K562 (cell line): ENCODE measurements at regions not wholly inside any gene's neighbourhood (a gene's known extent, or its start where the extent isn't known, plus 50 kb on each side); places are given as distances from the start of the nearest gene placed in this dataset.

Experiments
- ATAC-seq: fragments of 200-7000 bp; cut with Tn5 transposase; 3 replicates; pipeline ENCODE4 v1.9.1; 2020; ENCODE audit warnings: moderate library complexity
- BruUV-seq: library from RNA; stranded (reverse); fragments of 400-500 nt; replicated peaks from 2 replicates; lab custom pipeline; 2021; lab: Mats Ljungman, UMichigan
- CTCF ChIA-PET: fragments of 300-600 bp; formaldehyde crosslinking; extraction: SDS; loops from one replicate; lab custom pipeline; 2021; ENCODE audit warnings: low intra/inter-chr PET ratio; lab: Yijun Ruan, JAX
- POLR2A ChIA-PET: fragments of 300-600, 350-650 bp; sonication (Branson Sonifier 250); formaldehyde crosslinking; extraction: SDS; loops from one replicate; lab custom pipeline; 2021; ENCODE audit warnings: antibody characterized with exemption, inconsistent platforms; lab: Yijun Ruan, JAX
- DNase-seq, 4 experiments: peaks; one replicate each; pipeline versions ENCODE4 v3.0.0 to v3.0.0-alpha.2; 2011 to 2018; ENCODE audit warnings: low spot score in 3 of 4, mixed read lengths in 3 of 4; ENCODE audit errors: extremely low read depth in 1 of 4
- FAIRE-seq: peaks from 2 replicates; lab custom pipeline; 2011; peaks lifted over from hg19 to GRCh38; lab: Jason Lieb, UNC
- H2AFZ ChIP-seq: 2 replicates; pipeline ENCODE4 v1.6.0; 2011; ENCODE audit warnings: low read depth, low read length, control low read depth, inconsistent platforms
- H3K27ac ChIP-seq: fragments of 200-600 bp; 3 replicates; pipeline ENCODE4 v1.8.0; 2011; ENCODE audit warnings: low read depth, mild to moderate bottlenecking, control low read depth, inconsistent platforms, low read length, moderate library complexity, mixed read lengths; ENCODE audit errors: extremely low read depth
- H3K27me3 ChIP-seq, 2 experiments: fragments of 300-600 bp in 1 of 2; 2 replicates in 1 of 2; 3 replicates in 1 of 2; pipeline versions ENCODE4 v1.6.0 to v1.8.0; 2011; ENCODE audit warnings: inconsistent platforms in 2 of 2, low read length in 2 of 2, mild to moderate bottlenecking in 1 of 2, mixed read lengths in 1 of 2, moderate library complexity in 1 of 2; ENCODE audit not compliant: control insufficient read depth in 2 of 2, insufficient read depth in 2 of 2
- H3K36me3 ChIP-seq: fragments of 300-600 bp; 3 replicates; pipeline ENCODE4 v1.8.0; 2011; ENCODE audit warnings: mild to moderate bottlenecking, low read length, inconsistent platforms; ENCODE audit not compliant: control insufficient read depth, insufficient read depth
- H3K4me1 ChIP-seq, 2 experiments: fragments of 200-600 bp in 1 of 2; replicated peaks in 1 of 2; 2 replicates in 1 of 2; 3 replicates in 1 of 2; pipeline versions ENCODE4 v1.5.1 to v1.8.0; 2011; ENCODE audit warnings: inconsistent platforms in 2 of 2, low read length in 2 of 2, mild to moderate bottlenecking in 1 of 2, mixed read lengths in 1 of 2, moderate library complexity in 1 of 2; ENCODE audit not compliant: control insufficient read depth in 2 of 2, insufficient read depth in 2 of 2
- H3K4me2 ChIP-seq: 2 replicates; pipeline ENCODE4 v1.6.1; 2011; ENCODE audit warnings: low read length, control low read depth, inconsistent platforms, mixed read lengths; ENCODE audit not compliant: insufficient read depth
- H3K4me3 ChIP-seq: fragments of 200-600 bp; sonication (generic), shearing (Covaris generic); 2 replicates; pipeline ENCODE4 v1.5.1; 2016; ENCODE audit warnings: control low read depth, inconsistent platforms
- H3K79me2 ChIP-seq: fragments of 200-600 bp; 3 replicates; pipeline ENCODE4 v1.8.0; 2011; ENCODE audit warnings: low read length, inconsistent platforms; ENCODE audit not compliant: control insufficient read depth, insufficient read depth
- H3K9ac ChIP-seq, 2 experiments: 2 replicates each; pipeline versions ENCODE4 v1.6.0 to v1.6.1; 2011; ENCODE audit warnings: low read depth in 2 of 2, low read length in 2 of 2, control low read depth in 1 of 2, inconsistent platforms in 1 of 2, mild to moderate bottlenecking in 1 of 2, mixed read lengths in 1 of 2; ENCODE audit not compliant: insufficient read depth in 1 of 2
- H3K9me1 ChIP-seq: one replicate; pipeline ENCODE4 v1.6.0; 2011; ENCODE audit warnings: inconsistent platforms, mild to moderate bottlenecking, low read length, moderate library complexity; ENCODE audit not compliant: control insufficient read depth, insufficient read depth
- H3K9me3 ChIP-seq: replicated peaks from 2 replicates; pipeline ENCODE4 v1.5.1; 2011; ENCODE audit warnings: low read depth, low read length, inconsistent platforms; ENCODE audit not compliant: control insufficient read depth, insufficient read depth
- H4K20me1 ChIP-seq: replicated peaks from 2 replicates; pipeline ENCODE4 v1.6.1; 2011; ENCODE audit warnings: low read length, inconsistent platforms, mixed read lengths; ENCODE audit not compliant: control insufficient read depth, insufficient read depth
- CREB1 ChIP-seq, 2 experiments: sonication (generic) in 1 of 2; formaldehyde crosslinking in 1 of 2; IDR thresholded peaks; 2 replicates each; pipeline versions ENCODE4 v1.6.1 to v1.8.0; 2012 to 2022; ENCODE audit warnings: inconsistent platforms in 1 of 2, mild to moderate bottlenecking in 1 of 2, missing genetic modification reagents in 1 of 2, moderate library complexity in 1 of 2
- EZH2 ChIP-seq: IDR thresholded peaks from 2 replicates; pipeline ENCODE4 v1.6.1; 2012; ENCODE audit warnings: low read depth, mild to moderate bottlenecking, inconsistent platforms, low read length, borderline replicate concordance
- FOS ChIP-seq: IDR thresholded peaks from 3 replicates; pipeline ENCODE4 v1.6.1; 2011; ENCODE audit not compliant: insufficient read length; ENCODE audit errors: extremely low read depth
- MAZ ChIP-seq, 2 experiments: fragments of 450-650 bp in 1 of 2; sonication (generic) in 1 of 2; formaldehyde crosslinking; IDR thresholded peaks in 1 of 2; conservative IDR thresholded peaks in 1 of 2; 2 replicates each; pipeline versions ENCODE4 v1.4.0 to v1.5.0; 2020; ENCODE audit warnings: mild to moderate bottlenecking in 1 of 2, missing genetic modification reagents in 1 of 2
- NR2C2 ChIP-seq, 2 experiments: fragments of 200-800 bp in 1 of 2; sonication (Bioruptor generic) in 1 of 2; sonication (generic) in 1 of 2; formaldehyde crosslinking in 1 of 2; IDR thresholded peaks; 2 replicates each; pipeline versions ENCODE4 v1.6.1 to v1.8.0; 2016 to 2022; ENCODE audit warnings: mild to moderate bottlenecking in 1 of 2, missing compliant biosample characterization in 1 of 2, missing genetic modification characterization in 1 of 2, missing genetic modification reagents in 1 of 2
- PYGO2 ChIP-seq: fragments of 450-650 bp; IDR thresholded peaks from 2 replicates; pipeline ENCODE4 v1.6.1; 2016; ENCODE audit warnings: mild to moderate bottlenecking, missing genetic modification characterization, moderate library complexity, missing compliant biosample characterization
- ZFPM2 ChIP-seq: fragments of 250-450 bp; sonication (Bioruptor Pico); IDR thresholded peaks from 2 replicates; pipeline ENCODE4 v1.5.1; 2022; ENCODE audit warnings: mild to moderate bottlenecking
- ZNF263 ChIP-seq: sonication (generic); formaldehyde crosslinking; IDR thresholded peaks from 2 replicates; pipeline ENCODE4 v1.8.0; 2022; ENCODE audit warnings: mild to moderate bottlenecking, missing genetic modification reagents, borderline replicate concordance
- ZNF3 ChIP-seq: fragments of 250-450 bp; sonication (Bioruptor Pico); IDR thresholded peaks from 2 replicates; pipeline ENCODE4 v1.5.0; 2021; ENCODE audit warnings: mild to moderate bottlenecking, moderate library complexity
- ZNF444 ChIP-seq: fragments of 250-450 bp; sonication (Bioruptor Pico); IDR thresholded peaks from 2 replicates; pipeline ENCODE4 v1.4.0; 2020; ENCODE audit warnings: mild to moderate bottlenecking, moderate library complexity
- ZNF584 ChIP-seq: fragments of 200-800 bp; sonication (Bioruptor generic); IDR thresholded peaks from 2 replicates; pipeline ENCODE4 v1.6.1; 2016; ENCODE audit warnings: low read depth, mild to moderate bottlenecking, missing genetic modification characterization, missing compliant biosample characterization
- WGBS: fragments of 100-300 bp; shearing (Covaris generic); methylation state at CpG from one replicate; pipeline ENCODE4 v1.1.6; 2016; ENCODE audit warnings: low coverage, mixed read lengths; ENCODE audit not compliant: insufficient coverage; ENCODE audit errors: missing lambda C conversion rate; 5-methylcytosine and 5-hydroxymethylcytosine counted together
- in situ Hi-C: fragments of 300-500 bp; cut with MboI; formaldehyde crosslinking; loops from 4 replicates; pipeline ENCODE4 v1.15.0; 2018; ENCODE audit warnings: inconsistent platforms, mixed read lengths
- intact Hi-C: fragments of 100-400 bp; cut with micrococcal nuclease; formaldehyde crosslinking; loops from 2 replicates; pipeline ENCODE4 v1.14.2; 2022

GRCh38 chr1:79852004-79852403, 845.5 kb upstream of the ADGRL4 start:
- no peak overlapping the region for H3K9ac ChIP-seq
- ATAC-seq, result no peak
- intact Hi-C loops (no loop called here), in situ Hi-C loops (no loop called here)
- no peak overlapping the region for H3K27ac ChIP-seq
- 0% methylated on average over 3 of the region's 3 CpGs for WGBS
- no peaks in the 10 kb centered on the region; the same call in 1 of the 2 replicates for H3K9me3 ChIP-seq
- CTCF ChIA-PET, result no interaction called here
- peak in 1 of 4 experiments; percentile 1 for DNase-seq
- no peak overlapping the region for H2AFZ ChIP-seq
- no peaks in the 10 kb centered on the region for H3K4me1 ChIP-seq
- no peaks in the 10 kb centered on the region for H3K27me3 ChIP-seq
- no peaks in the 10 kb centered on the region for H4K20me1 ChIP-seq
- POLR2A ChIA-PET, result no interaction called here
- no peaks in the 10 kb centered on the region for H3K79me2 ChIP-seq
- no peak overlapping the region for H3K4me3 ChIP-seq
- TF ChIP-seq CREB1 (IDR thresholded peaks at IDR 0.05) (no peak), CREB1 (CRISPR knock-in tag; IDR thresholded peaks at IDR 0.05) (no peak), EZH2 (no peak), MAZ (CRISPR knock-in tag; conservative IDR thresholded peaks at IDR 0.05 in 1 of 2, IDR thresholded peaks at IDR 0.05 in 1 of 2) (no peak), ZNF444 (no peak), ZNF584 (CRISPR knock-in tag) (no peak), ZFPM2 (no peak), NR2C2 (CRISPR knock-in tag; IDR thresholded peaks at IDR 0.05) (no peak), NR2C2 (tag; IDR thresholded peaks at IDR 0.05) (no peak), FOS (no peak), PYGO2 (tag) (no peak), ZNF3 (CRISPR knock-in tag) (no peak), ZNF263 (CRISPR knock-in tag) (no peak)
- FAIRE-seq, result no peak
- no TSS peak for BruUV-seq
- H3K36me3 ChIP-seq, result no peaks in the 10 kb centered on the region
- no peaks in the 10 kb centered on the region for H3K9me1 ChIP-seq
- no peak overlapping the region for H3K4me2 ChIP-seq
